Liver (tissue), 8 donors: ENCODE measurements at regions not wholly inside any gene's neighbourhood (a gene's known extent, or its start where the extent isn't known, plus 50 kb on each side); places are given as distances from the start of the nearest gene placed in this dataset.

Experiments
- DNase-seq: peaks from one replicate; pipeline ENCODE4 v3.0.0-alpha.2; 2017; ENCODE audit warnings: low spot score
- H3K27ac ChIP-seq, 2 donors: one replicate each; pipeline ENCODE4 v1.7.0; 2013; ENCODE audit warnings: inconsistent platforms in 2 of 2, low read length in 2 of 2, control low read depth in 1 of 2, low read depth in 1 of 2, mild to moderate bottlenecking in 1 of 2
- H3K27me3 ChIP-seq, 4 donors: one replicate each; pipeline versions ENCODE4 v1.6.1 to v1.7.0; 2013; ENCODE audit warnings: low read length in 3 of 4, inconsistent platforms in 1 of 4, mild to moderate bottlenecking in 1 of 4, moderate library complexity in 1 of 4; ENCODE audit not compliant: control insufficient read depth in 4 of 4, insufficient read depth in 4 of 4
- H3K36me3 ChIP-seq, 4 donors: one replicate each; pipeline versions ENCODE4 v1.6.1 to v1.7.0; 2013; ENCODE audit warnings: low read length in 3 of 4, mild to moderate bottlenecking in 3 of 4, low read depth in 1 of 4, moderate library complexity in 1 of 4; ENCODE audit not compliant: control insufficient read depth in 4 of 4, insufficient read depth in 3 of 4
- H3K4me1 ChIP-seq, 4 donors: one replicate each; pipeline versions ENCODE4 v1.6.1 to v1.7.0; 2013; ENCODE audit warnings: low read length in 3 of 4, mild to moderate bottlenecking in 3 of 4, moderate library complexity in 1 of 4; ENCODE audit not compliant: control insufficient read depth in 4 of 4, insufficient read depth in 4 of 4
- H3K4me3 ChIP-seq, 3 donors: one replicate each; pipeline versions ENCODE4 v1.6.1 to v1.7.0; 2013; ENCODE audit warnings: low read length in 3 of 3, control low read depth in 1 of 3, low read depth in 1 of 3, mild to moderate bottlenecking in 1 of 3
- H3K9ac ChIP-seq, 2 donors: one replicate each; pipeline ENCODE4 v1.7.0; 2013; ENCODE audit warnings: low read length in 2 of 2, mild to moderate bottlenecking in 2 of 2, moderate library complexity in 2 of 2, control low read depth in 1 of 2, low read depth in 1 of 2
- H3K9me3 ChIP-seq, 4 donors: one replicate each; pipeline versions ENCODE4 v1.6.1 to v1.7.0; 2013; ENCODE audit warnings: low read length in 3 of 4; ENCODE audit not compliant: control insufficient read depth in 4 of 4
- ATF3 ChIP-seq: IDR thresholded peaks from 2 replicates; pipeline ENCODE4 v1.6.1; 2016; ENCODE audit warnings: antibody characterized with exemption
- CTCF ChIP-seq: fragments of 150-350 bp; IDR thresholded peaks from 2 replicates; pipeline ENCODE4 v1.5.1; 2017; ENCODE audit warnings: improper control_type of control experiment, low read depth, low read length; ENCODE audit not compliant: missing input control
- EGR1 ChIP-seq, 2 donors: IDR thresholded peaks; 2 replicates each; pipeline ENCODE4 v1.6.1; 2016 to 2018; ENCODE audit warnings: antibody characterized with exemption in 2 of 2, low read depth in 2 of 2
- FOXA1 ChIP-seq: IDR thresholded peaks from 2 replicates; pipeline ENCODE4 v1.6.1; 2016; ENCODE audit warnings: antibody characterized with exemption
- FOXA2 ChIP-seq: IDR thresholded peaks from 2 replicates; pipeline ENCODE4 v1.6.1; 2016; ENCODE audit warnings: antibody characterized with exemption
- GABPA ChIP-seq, 2 donors: IDR thresholded peaks in 1 of 2; conservative IDR thresholded peaks in 1 of 2; 2 replicates each; pipeline ENCODE4 v1.6.1; 2016; ENCODE audit warnings: antibody characterized with exemption in 2 of 2, mild to moderate bottlenecking in 1 of 2, moderate library complexity in 1 of 2
- HNF4A ChIP-seq, 2 donors: conservative IDR thresholded peaks; 2 replicates each; pipeline ENCODE4 v1.6.1; 2016; ENCODE audit warnings: antibody characterized with exemption in 2 of 2, mild to moderate bottlenecking in 2 of 2
- HNF4G ChIP-seq: IDR thresholded peaks from 2 replicates; pipeline ENCODE4 v1.6.1; 2016; ENCODE audit warnings: antibody characterized with exemption
- JUND ChIP-seq, 2 donors: IDR thresholded peaks; 2 replicates each; pipeline ENCODE4 v1.6.1; 2016; ENCODE audit warnings: antibody characterized with exemption in 2 of 2
- NR2F2 ChIP-seq: IDR thresholded peaks from 2 replicates; pipeline ENCODE4 v1.6.1; 2016; ENCODE audit warnings: antibody characterized with exemption
- RAD21 ChIP-seq, 2 donors: IDR thresholded peaks; 2 replicates each; pipeline ENCODE4 v1.6.1; 2016; ENCODE audit warnings: antibody characterized with exemption in 2 of 2, mild to moderate bottlenecking in 2 of 2
- REST ChIP-seq: IDR thresholded peaks from 2 replicates; pipeline ENCODE4 v1.6.1; 2016; ENCODE audit warnings: antibody characterized with exemption, mild to moderate bottlenecking
- RXRA ChIP-seq, 2 donors: IDR thresholded peaks; 2 replicates each; pipeline ENCODE4 v1.6.1; 2017 to 2018; ENCODE audit warnings: antibody characterized with exemption in 2 of 2, mild to moderate bottlenecking in 1 of 2
- SP1 ChIP-seq: IDR thresholded peaks from 2 replicates; pipeline ENCODE4 v1.6.1; 2018; ENCODE audit warnings: antibody characterized with exemption, mild to moderate bottlenecking
- TAF1 ChIP-seq: conservative IDR thresholded peaks from 2 replicates; pipeline ENCODE4 v1.6.1; 2016; ENCODE audit warnings: antibody characterized with exemption, mild to moderate bottlenecking
- YY1 ChIP-seq: IDR thresholded peaks from 2 replicates; pipeline ENCODE4 v1.6.1; 2016; ENCODE audit warnings: antibody characterized with exemption, mild to moderate bottlenecking
- WGBS: extraction: QIAGEN DNeasy Blood & Tissue Kit; methylation state at CpG from one replicate; pipeline ENCODE4 v1.1.7; 2013; 5-methylcytosine and 5-hydroxymethylcytosine counted together
- donor health status: healthy.
- donor health status: healthy.
- donor health status: healthy.
- donor health status: healthy.
- donor health status: healthy.

GRCh38 chr2:144694456-144694855 is 174.5 kb upstream of the ZEB2 start (continued):
- no peak for TF ChIP-seq CTCF

GRCh38 chr2:144693179-144693578 is 173.3 kb upstream of the ZEB2 start:
- Histone ChIP-seq H3K9me3 (no peaks in the 10 kb centered on the region), H3K4me3 (no peak overlapping the region), H3K9ac (no peak overlapping the region), H3K4me1 (no peaks in the 10 kb centered on the region), H3K27me3 (peaks cover 0 to 4% (median 1%) of the 10 kb centered on the region in 4 donors), H3K36me3 (no peaks in the 10 kb centered on the region), H3K27ac (no peak overlapping the region)
- no peak for TF ChIP-seq REST
- no peak for TF ChIP-seq HNF4G
- no peak for TF ChIP-seq NR2F2
- no peak for TF ChIP-seq HNF4A (conservative IDR thresholded peaks at IDR 0.05)
- TF ChIP-seq CTCF: no peak
- TF ChIP-seq EGR1 (IDR thresholded peaks at IDR 0.05; ENCODE audit: low read depth in 2 of 2): no peak
- TF ChIP-seq JUND (IDR thresholded peaks at IDR 0.05): no peak
- TF ChIP-seq RXRA (IDR thresholded peaks at IDR 0.05): no peak
- no peak for TF ChIP-seq RAD21 (IDR thresholded peaks at IDR 0.05)
- TF ChIP-seq ATF3: no peak
- no peak for TF ChIP-seq TAF1
- no peak for TF ChIP-seq GABPA (IDR thresholded peaks at IDR 0.05 in 1 of 2, conservative IDR thresholded peaks at IDR 0.05 in 1 of 2)
- TF ChIP-seq FOXA2: no peak
- TF ChIP-seq SP1: no peak
- WGBS: 80% methylated on average over 3 of the region's 3 CpGs
- DNase-seq: no peak

GRCh38 chr2:144692661-144693060 is 172.7 kb upstream of the ZEB2 start:
- H3K9ac ChIP-seq: no peak overlapping the region
- no peaks in the 10 kb centered on the region for H3K4me1 ChIP-seq
- H3K36me3 ChIP-seq: no peaks in the 10 kb centered on the region
- peaks cover 0 to 4% (median 1%) of the 10 kb centered on the region in 4 donors for H3K27me3 ChIP-seq
- WGBS: 68% methylated on average over 5 of the region's 5 CpGs
- H3K4me3 ChIP-seq: no peak overlapping the region
- TF ChIP-seq YY1 (no peak), NR2F2 (no peak), ATF3 (no peak), CTCF (no peak), GABPA (IDR thresholded peaks at IDR 0.05 in 1 of 2, conservative IDR thresholded peaks at IDR 0.05 in 1 of 2) (no peak), JUND (IDR thresholded peaks at IDR 0.05) (no peak), FOXA1 (no peak), RAD21 (IDR thresholded peaks at IDR 0.05) (no peak)
- no peak overlapping the region for H3K27ac ChIP-seq
- DNase-seq: no peak
- no peaks in the 10 kb centered on the region for H3K9me3 ChIP-seq
